Breast epithelium (tissue), 4 donors: ENCODE measurements at regions not wholly inside any gene's neighbourhood (a gene's known extent, or its start where the extent isn't known, plus 50 kb on each side); places are given as distances from the start of the nearest gene placed in this dataset.
"Not testable (repeated sequence)": the region's sequence is repeated elsewhere in the genome, so short reads cannot be mapped to it uniquely, and the experiment has no call there.

Experiments
- DNase-seq, 2 donors: peaks; one replicate each; pipeline ENCODE4 v3.0.0-alpha.2; 2019; ENCODE audit warnings: low spot score in 2 of 2
- H3K27ac ChIP-seq, 2 donors: fragments of 200-600 bp; sonication (generic) in 1 of 2; one replicate each; pipeline ENCODE4 v1.5.1; 2016 to 2019; ENCODE audit warnings: mild to moderate bottlenecking in 1 of 2
- H3K27me3 ChIP-seq, 2 donors: fragments of 200-600 bp; sonication (generic) in 1 of 2; one replicate each; pipeline versions ENCODE4 v1.5.1 to v1.6.0; 2017 to 2019; ENCODE audit warnings: control low read depth in 1 of 2, mild to moderate bottlenecking in 1 of 2
- H3K36me3 ChIP-seq: fragments of 200-600 bp; one replicate; pipeline ENCODE4 v1.5.1; 2019
- H3K4me1 ChIP-seq, 2 donors: fragments of 200-600 bp; sonication (generic); one replicate each; pipeline ENCODE4 v1.5.1; 2016 to 2019; ENCODE audit warnings: control low read depth in 1 of 2
- H3K4me3 ChIP-seq, 3 donors: fragments of 200-600 bp; sonication (generic); 1 replicate in 2 of 3; 2 replicates in 1 of 3; pipeline ENCODE4 v1.5.1; 2016 to 2019; ENCODE audit warnings: mild to moderate bottlenecking in 3 of 3, moderate library complexity in 2 of 3
- H3K9me3 ChIP-seq, 2 donors: fragments of 200-600 bp; sonication (generic) in 1 of 2; one replicate each; pipeline ENCODE4 v1.5.1; 2016 to 2019; ENCODE audit warnings: control low read depth in 1 of 2
- CTCF ChIP-seq, 3 donors: fragments of 450-650 bp; IDR thresholded peaks; one replicate each; pipeline ENCODE4 v1.5.1; 2016 to 2017; ENCODE audit warnings: antibody characterized with exemption in 3 of 3, mild to moderate bottlenecking in 3 of 3, moderate library complexity in 3 of 3
- POLR2A ChIP-seq: fragments of 450-650 bp; IDR thresholded peaks from one replicate; pipeline ENCODE4 v1.6.1; 2016; ENCODE audit warnings: antibody characterized with exemption, mild to moderate bottlenecking, moderate library complexity
- POLR2AphosphoS5 ChIP-seq, 3 donors: sonication (generic); formaldehyde crosslinking; IDR thresholded peaks; one replicate each; pipeline ENCODE4 v1.6.1; 2017; ENCODE audit warnings: antibody characterized with exemption in 3 of 3
- intact Hi-C: fragments of 100-400 bp; cut with DNase I; formaldehyde crosslinking; loops from one replicate; pipeline ENCODE4 v1.15.1; 2023; ENCODE audit warnings: low total_unique reads

GRCh38 chr4:127406187-127406586 is 226.6 kb upstream of the INTU start:
- intact Hi-C loops = no loop called here
- H3K27ac ChIP-seq = no peak overlapping the region
- TF ChIP-seq POLR2A = no peak
- no peak for TF ChIP-seq POLR2AphosphoS5 (IDR thresholded peaks at IDR 0.05)
- TF ChIP-seq CTCF (IDR thresholded peaks at IDR 0.05) = no peak

DNA sequence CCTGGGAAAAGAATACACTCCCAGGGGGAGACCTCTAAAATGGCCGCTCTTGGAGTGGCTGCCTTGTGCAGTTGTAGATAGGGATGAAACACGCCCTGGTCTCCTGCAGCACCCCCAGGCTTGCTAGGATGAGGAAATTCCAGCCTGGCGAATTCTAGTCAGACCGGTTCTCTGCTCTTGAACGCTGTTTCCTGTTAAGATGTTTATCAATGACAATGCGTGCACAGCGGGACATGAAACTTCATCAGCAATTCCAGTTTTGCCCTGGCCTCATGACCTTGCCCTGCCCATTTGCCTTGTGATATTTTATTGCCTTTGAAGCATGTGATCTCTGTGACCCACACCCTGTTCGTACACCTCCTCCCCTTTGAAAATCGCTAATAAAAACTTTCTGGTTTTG is 225.2 kb upstream of the INTU start:
- DNase-seq, H3K4me3 ChIP-seq, H3K4me1 ChIP-seq, intact Hi-C loops, H3K27me3 ChIP-seq, H3K27ac ChIP-seq, H3K36me3 ChIP-seq: not testable (repeated sequence)
- H3K9me3 ChIP-seq = peaks cover 0 to 12% of the 10 kb centered on the region in 2 donors

More at GRCh38 chr4:127406187-127406586, 226.6 kb upstream of the INTU start:
- Histone ChIP-seq H3K27me3 (no peaks in the 10 kb centered on the region), H3K4me3 (no peak overlapping the region), H3K9me3 (peaks cover 0 to 12% of the 10 kb centered on the region in 2 donors), H3K36me3 (no peaks in the 10 kb centered on the region), H3K4me1 (no peaks in the 10 kb centered on the region)
- DNase-seq = no peak

- Histone ChIP-seq H3K27me3 (no peaks in the 10 kb centered on the region), H3K4me1 (no peaks in the 10 kb centered on the region), H3K36me3 (no peaks in the 10 kb centered on the region), H3K9me3 (peaks cover 0 to 12% of the 10 kb centered on the region in 2 donors), H3K27ac (no peak overlapping the region), H3K4me3 (no peak overlapping the region)
- intact Hi-C loops = no loop called here
- peak in 1 of 3 donors; percentile 39 for TF ChIP-seq POLR2AphosphoS5 (IDR thresholded peaks at IDR 0.05)
- no peak for TF ChIP-seq CTCF (IDR thresholded peaks at IDR 0.05)
- no peak for DNase-seq
These were observed 222.6 kb upstream of the INTU start for GRCh38 chr4:127410201-127410600.

GRCh38 chr4:127410644-127411043 is 222.1 kb upstream of the INTU start:
- DNase-seq = no peak
- Histone ChIP-seq H3K36me3 (no peaks in the 10 kb centered on the region), H3K9me3 (peaks cover 0 to 12% of the 10 kb centered on the region in 2 donors), H3K27ac (no peak overlapping the region), H3K4me3 (no peak overlapping the region), H3K27me3 (no peaks in the 10 kb centered on the region), H3K4me1 (no peaks in the 10 kb centered on the region)
- intact Hi-C loops = no loop called here
- no peak for TF ChIP-seq POLR2AphosphoS5 (IDR thresholded peaks at IDR 0.05)
- TF ChIP-seq POLR2A = no peak
- no peak for TF ChIP-seq CTCF (IDR thresholded peaks at IDR 0.05)

DNA sequence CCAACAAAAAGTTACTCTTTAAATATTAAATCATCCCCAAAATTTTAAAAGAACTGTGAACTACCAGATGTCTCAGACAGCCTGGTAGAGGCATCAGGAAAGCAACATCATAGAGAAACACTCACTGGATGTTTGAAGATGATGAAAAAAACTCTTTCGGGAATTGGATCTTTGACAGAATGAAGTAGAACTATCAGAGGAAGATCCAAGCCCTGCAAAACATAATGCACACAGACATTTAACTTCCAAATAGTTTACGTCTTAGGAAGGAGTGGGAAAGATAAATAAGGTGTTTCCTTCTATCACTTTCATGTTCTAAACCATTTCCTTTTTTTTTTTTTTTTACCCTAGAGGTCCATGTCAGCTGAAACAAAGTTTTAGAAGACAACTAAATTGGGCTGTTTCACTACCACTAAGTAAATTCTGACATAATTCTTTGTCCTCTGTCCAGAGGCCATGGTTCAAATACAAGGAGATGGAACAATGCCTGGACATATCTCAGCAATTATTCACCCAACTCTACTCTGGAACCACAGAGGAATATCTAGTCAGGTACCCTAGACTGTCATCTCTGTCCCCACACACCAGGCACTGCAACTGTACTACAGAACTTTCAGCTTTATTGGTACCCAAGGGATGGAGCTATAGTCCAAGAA is 217.7 kb upstream of the INTU start:
- Histone ChIP-seq H3K27ac (no peak overlapping the region), H3K9me3 (no peaks in the 10 kb centered on the region), H3K27me3 (no peaks in the 10 kb centered on the region), H3K4me1 (no peaks in the 10 kb centered on the region), H3K36me3 (no peaks in the 10 kb centered on the region), H3K4me3 (no peak overlapping the region)
- no peak for DNase-seq
- intact Hi-C loops = no loop called here
- TF ChIP-seq POLR2A (no peak), CTCF (IDR thresholded peaks at IDR 0.05) (no peak), POLR2AphosphoS5 (IDR thresholded peaks at IDR 0.05) (no peak)

GRCh38 chr4:127416115-127416514 is 216.6 kb upstream of the INTU start:
- Histone ChIP-seq H3K36me3 (no peaks in the 10 kb centered on the region), H3K27ac (no peak overlapping the region), H3K4me1 (no peaks in the 10 kb centered on the region), H3K4me3 (no peak overlapping the region), H3K9me3 (no peaks in the 10 kb centered on the region), H3K27me3 (no peaks in the 10 kb centered on the region)
- TF ChIP-seq POLR2AphosphoS5 (IDR thresholded peaks at IDR 0.05) = no peak
- no peak for TF ChIP-seq CTCF (IDR thresholded peaks at IDR 0.05)
- no peak for TF ChIP-seq POLR2A
- DNase-seq = no peak
- intact Hi-C loops = no loop called here
